Keratinocyte (primary cell): ENCODE measurements at regions not wholly inside any gene's neighbourhood (a gene's known extent, or its start where the extent isn't known, plus 50 kb on each side); places are given as distances from the start of the nearest gene placed in this dataset.

ENCODE experiments used
- DNase-seq: peaks from one replicate; pipeline ENCODE4 v3.0.0-alpha.2; 2011; ENCODE audit warnings: low read depth, missing footprints, low spot score
- FAIRE-seq: peaks from 2 replicates; lab custom pipeline; 2011; peaks lifted over from hg19 to GRCh38; lab: Jason Lieb, UNC
- H2AFZ ChIP-seq: 2 replicates; pipeline ENCODE4 v1.6.0; 2012; ENCODE audit warnings: low read length, control low read depth, inconsistent platforms; ENCODE audit not compliant: control insufficient read depth
- H3K27ac ChIP-seq: 2 replicates; pipeline ENCODE4 v1.5.1; 2011; ENCODE audit warnings: low read length; ENCODE audit not compliant: control insufficient read depth, insufficient read depth
- H3K27me3 ChIP-seq: 3 replicates; pipeline ENCODE4 v1.6.0; 2011; ENCODE audit warnings: low read length; ENCODE audit not compliant: control insufficient read depth, insufficient read depth; ENCODE audit errors: extremely low read depth
- H3K36me3 ChIP-seq, 2 experiments: 2 replicates in 1 of 2; 3 replicates in 1 of 2; pipeline ENCODE4 v1.5.1; 2011; ENCODE audit warnings: low read length in 2 of 2, mild to moderate bottlenecking in 1 of 2; ENCODE audit not compliant: control insufficient read depth in 2 of 2, insufficient read depth in 2 of 2; ENCODE audit errors: extremely low read depth in 1 of 2
- H3K4me1 ChIP-seq: 3 replicates; pipeline ENCODE4 v1.5.1; 2011; ENCODE audit warnings: low read length; ENCODE audit not compliant: control insufficient read depth, insufficient read depth; ENCODE audit errors: extremely low read depth
- H3K4me2 ChIP-seq: 3 replicates; pipeline ENCODE4 v1.6.0; 2011; ENCODE audit warnings: low read depth, low read length; ENCODE audit not compliant: control insufficient read depth, insufficient read depth; ENCODE audit errors: extremely low read depth
- H3K4me3 ChIP-seq, 3 experiments: fragments of 200-600 bp in 1 of 3; sonication (generic) in 1 of 3; 2 replicates in 2 of 3; 3 replicates in 1 of 3; pipeline ENCODE4 v1.5.1; 2011 to 2016; ENCODE audit warnings: low read length in 3 of 3, mild to moderate bottlenecking in 3 of 3, control low read depth in 2 of 3, inconsistent platforms in 1 of 3, low read depth in 1 of 3, mixed read lengths in 1 of 3, mixed run types in 1 of 3, moderate library complexity in 1 of 3; ENCODE audit not compliant: control insufficient read depth in 2 of 3, insufficient read depth in 2 of 3; ENCODE audit errors: extremely low read depth in 1 of 3
- H3K79me2 ChIP-seq: 2 replicates; pipeline ENCODE4 v1.6.0; 2012; ENCODE audit warnings: low read length; ENCODE audit not compliant: control insufficient read depth, insufficient read depth
- H3K9ac ChIP-seq: 3 replicates; pipeline ENCODE4 v1.6.0; 2011; ENCODE audit warnings: low read length; ENCODE audit not compliant: control insufficient read depth, insufficient read depth; ENCODE audit errors: extremely low read depth
- H3K9me1 ChIP-seq: 3 replicates; pipeline ENCODE4 v1.6.0; 2011; ENCODE audit warnings: low read length; ENCODE audit not compliant: control insufficient read depth, insufficient read depth; ENCODE audit errors: extremely low read depth
- H3K9me3 ChIP-seq: 2 replicates; pipeline ENCODE4 v1.5.1; 2012; ENCODE audit warnings: low read depth, low read length; ENCODE audit not compliant: control insufficient read depth
- H4K20me1 ChIP-seq: 3 replicates; pipeline ENCODE4 v1.6.0; 2011; ENCODE audit warnings: low read length; ENCODE audit not compliant: control insufficient read depth, insufficient read depth; ENCODE audit errors: extremely low read depth
- EZH2 ChIP-seq: IDR thresholded peaks from one replicate; pipeline ENCODE4 v1.6.1; 2012; ENCODE audit warnings: inconsistent platforms, mild to moderate bottlenecking, low read length, moderate library complexity
- dilution Hi-C: fragments of 300-500 bp; cut with MboI; formaldehyde crosslinking; loops from one replicate; pipeline ENCODE4 v1.7.0; 2020; ENCODE audit warnings: low sequenced_read_pairs; ENCODE audit not compliant: extremely low pct_ligation_motif_present
- TF ChIP-seq, protein P1 (sequence below), 3 experiments: IDR thresholded peaks in 1 of 3; conservative IDR thresholded peaks in 1 of 3; optimal IDR thresholded peaks in 1 of 3; 2 replicates in 2 of 3; 3 replicates in 1 of 3; pipeline versions ENCODE3 to v1.5.1; 2011; ENCODE audit warnings: low read length in 3 of 3, mild to moderate bottlenecking in 3 of 3, moderate library complexity in 2 of 3, control low read depth in 1 of 3, inconsistent platforms in 1 of 3; ENCODE audit not compliant: insufficient read depth in 2 of 3; ENCODE audit errors: extremely low read depth in 1 of 3

DNA sequence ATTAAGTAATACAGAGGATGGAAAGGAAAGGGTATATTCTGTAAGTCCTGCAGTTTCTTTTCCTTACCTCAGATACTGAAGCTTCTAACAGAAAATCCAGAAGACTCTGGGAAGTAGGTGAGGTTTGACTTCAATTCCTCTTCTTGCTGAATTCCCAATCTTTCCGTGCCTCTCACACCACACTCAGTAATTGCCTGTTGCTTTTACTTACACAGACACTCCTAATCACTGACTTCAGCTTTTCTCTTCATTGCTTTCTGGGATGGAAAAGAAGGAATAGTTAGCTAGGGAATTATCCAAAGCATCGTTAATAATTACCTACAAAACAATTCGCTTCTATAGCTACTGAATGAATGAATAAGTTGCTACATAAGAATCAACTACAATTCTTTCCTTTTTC lies 163.6 kb downstream of the FBXO8 start:
- DNase-seq (no peak), FAIRE-seq (no peak)
- H3K79me2 ChIP-seq, result no peaks in the 10 kb centered on the region
- H2AFZ ChIP-seq, result no peak overlapping the region
- dilution Hi-C loops, result no loop called here
- H3K36me3 ChIP-seq, result no peaks in the 10 kb centered on the region
- no peaks in the 10 kb centered on the region for H4K20me1 ChIP-seq
- H3K4me3 ChIP-seq, result no peak overlapping the region
- H3K27ac ChIP-seq, result no peak overlapping the region
- no peaks in the 10 kb centered on the region for H3K4me1 ChIP-seq
- no peak overlapping the region for H3K9ac ChIP-seq
- no peak overlapping the region for H3K4me2 ChIP-seq
- no peaks in the 10 kb centered on the region for H3K27me3 ChIP-seq
- H3K9me1 ChIP-seq, result no peaks in the 10 kb centered on the region
- H3K9me3 ChIP-seq, result no peaks in the 10 kb centered on the region
- TF ChIP-seq, protein P1, sequence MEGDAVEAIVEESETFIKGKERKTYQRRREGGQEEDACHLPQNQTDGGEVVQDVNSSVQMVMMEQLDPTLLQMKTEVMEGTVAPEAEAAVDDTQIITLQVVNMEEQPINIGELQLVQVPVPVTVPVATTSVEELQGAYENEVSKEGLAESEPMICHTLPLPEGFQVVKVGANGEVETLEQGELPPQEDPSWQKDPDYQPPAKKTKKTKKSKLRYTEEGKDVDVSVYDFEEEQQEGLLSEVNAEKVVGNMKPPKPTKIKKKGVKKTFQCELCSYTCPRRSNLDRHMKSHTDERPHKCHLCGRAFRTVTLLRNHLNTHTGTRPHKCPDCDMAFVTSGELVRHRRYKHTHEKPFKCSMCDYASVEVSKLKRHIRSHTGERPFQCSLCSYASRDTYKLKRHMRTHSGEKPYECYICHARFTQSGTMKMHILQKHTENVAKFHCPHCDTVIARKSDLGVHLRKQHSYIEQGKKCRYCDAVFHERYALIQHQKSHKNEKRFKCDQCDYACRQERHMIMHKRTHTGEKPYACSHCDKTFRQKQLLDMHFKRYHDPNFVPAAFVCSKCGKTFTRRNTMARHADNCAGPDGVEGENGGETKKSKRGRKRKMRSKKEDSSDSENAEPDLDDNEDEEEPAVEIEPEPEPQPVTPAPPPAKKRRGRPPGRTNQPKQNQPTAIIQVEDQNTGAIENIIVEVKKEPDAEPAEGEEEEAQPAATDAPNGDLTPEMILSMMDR (optimal IDR thresholded peaks at IDR 0.05 in 1 of 3, IDR thresholded peaks at IDR 0.05 in 1 of 3, conservative IDR thresholded peaks at IDR 0.05 in 1 of 3; ENCODE audit: extremely low read depth in 1 of 3, insufficient read depth in 2 of 3, low read length in 3 of 3), result no peak

DNA sequence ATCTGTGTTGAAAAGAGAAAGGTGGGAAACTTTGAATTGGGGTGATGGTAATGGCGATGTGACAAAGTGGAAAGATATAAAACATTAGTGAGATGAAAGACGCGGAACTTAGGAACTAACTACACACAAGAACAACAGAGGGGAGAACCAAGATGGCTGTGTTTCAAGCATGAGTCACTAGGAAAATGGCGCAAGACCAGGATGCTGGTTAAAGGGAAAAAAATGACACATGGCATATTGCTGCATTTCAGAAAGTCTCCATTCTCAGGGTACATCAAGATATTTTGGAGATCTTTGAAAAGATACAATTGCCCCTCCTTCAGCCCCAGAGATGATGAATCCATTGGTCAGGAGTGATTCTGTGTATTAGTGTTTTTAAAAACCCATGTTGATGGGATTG lies 164.4 kb downstream of the FBXO8 start:
- no peaks in the 10 kb centered on the region for H3K9me3 ChIP-seq
- no peak for TF ChIP-seq EZH2
- TF ChIP-seq, protein P1 (optimal IDR thresholded peaks at IDR 0.05 in 1 of 3, IDR thresholded peaks at IDR 0.05 in 1 of 3, conservative IDR thresholded peaks at IDR 0.05 in 1 of 3; ENCODE audit: extremely low read depth in 1 of 3, insufficient read depth in 2 of 3, low read length in 3 of 3), result no peak
- dilution Hi-C loops, result no loop called here
- no peaks in the 10 kb centered on the region for H4K20me1 ChIP-seq
- no peaks in the 10 kb centered on the region for H3K9me1 ChIP-seq
- H3K36me3 ChIP-seq, result no peaks in the 10 kb centered on the region
- no peak overlapping the region for H2AFZ ChIP-seq
- H3K27ac ChIP-seq, result no peak overlapping the region
- no peak for FAIRE-seq
- no peak overlapping the region for H3K9ac ChIP-seq
- no peaks in the 10 kb centered on the region for H3K4me1 ChIP-seq
- no peak overlapping the region for H3K4me2 ChIP-seq
- H3K27me3 ChIP-seq, result no peaks in the 10 kb centered on the region
- no peak for DNase-seq
- H3K79me2 ChIP-seq, result no peaks in the 10 kb centered on the region
- no peak overlapping the region for H3K4me3 ChIP-seq
